ELR (cell line): ENCODE measurements at regions not wholly inside any gene's neighbourhood (a gene's known extent, or its start where the extent isn't known, plus 50 kb on each side); places are given as distances from the start of the nearest gene placed in this dataset.
"Not testable (repeated sequence)": the region's sequence is repeated elsewhere in the genome, so short reads cannot be mapped to it uniquely, and the experiment has no call there.

ENCODE experiments used
- DNase-seq: peaks from one replicate; pipeline ENCODE4 v3.0.0-alpha.2; 2015; ENCODE audit warnings: low read depth

DNA sequence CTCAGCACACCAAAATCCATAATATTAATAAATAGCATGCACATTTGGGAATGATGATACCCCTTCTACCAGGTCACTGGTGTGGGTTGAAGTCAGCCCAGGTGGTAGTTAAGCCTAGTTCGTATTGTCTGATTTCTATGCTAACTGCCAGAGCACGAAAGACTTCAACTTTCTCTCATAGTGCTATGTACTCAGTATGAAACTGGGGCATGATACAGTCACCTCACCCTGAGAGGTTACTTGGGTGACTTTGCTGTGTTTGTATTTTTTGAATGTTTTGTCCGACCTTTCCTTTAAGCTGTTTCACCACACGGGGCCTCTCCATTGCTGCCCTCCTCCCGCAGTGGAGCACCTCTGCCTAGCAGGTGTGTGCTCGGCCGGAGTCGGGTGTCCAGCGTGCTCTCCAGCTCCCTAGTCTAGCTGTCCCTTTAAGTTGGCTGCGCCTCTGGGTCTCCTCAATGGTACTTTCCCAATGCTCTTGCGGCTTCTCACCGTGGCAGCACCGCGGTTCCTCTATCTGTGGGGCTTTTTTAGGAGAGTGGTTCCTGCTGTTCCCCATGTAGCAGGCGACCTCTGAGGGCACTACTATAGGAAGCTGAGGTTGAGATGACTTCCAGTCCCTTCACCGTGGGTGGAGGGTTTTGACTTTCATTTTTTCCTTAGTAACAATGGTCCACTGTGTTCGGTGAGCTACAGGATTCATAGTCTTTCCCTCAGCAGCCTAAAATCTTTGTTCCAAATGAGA, 524.0 kb upstream of the PFKP start:
- DNase-seq: no peak

DNA sequence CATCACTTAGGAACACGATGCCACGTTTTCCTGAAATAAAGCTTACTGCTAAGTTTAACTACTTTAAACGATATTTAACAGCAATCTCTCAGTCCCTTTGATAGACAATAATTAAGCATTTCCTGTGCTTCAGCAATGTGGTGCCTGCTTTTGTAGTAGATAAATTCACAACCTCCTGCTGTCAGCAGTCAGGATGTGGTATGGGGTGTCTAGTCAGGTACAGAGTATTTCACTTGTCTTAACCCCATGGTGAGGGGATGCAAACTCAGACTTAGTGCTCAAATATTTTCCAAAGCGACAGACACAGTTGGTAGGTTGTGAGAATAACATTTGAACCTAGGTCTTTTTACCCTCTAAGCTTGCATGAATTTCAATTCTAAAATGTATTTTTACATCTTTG, 526.2 kb upstream of the PFKP start:
- no peak for DNase-seq

DNA sequence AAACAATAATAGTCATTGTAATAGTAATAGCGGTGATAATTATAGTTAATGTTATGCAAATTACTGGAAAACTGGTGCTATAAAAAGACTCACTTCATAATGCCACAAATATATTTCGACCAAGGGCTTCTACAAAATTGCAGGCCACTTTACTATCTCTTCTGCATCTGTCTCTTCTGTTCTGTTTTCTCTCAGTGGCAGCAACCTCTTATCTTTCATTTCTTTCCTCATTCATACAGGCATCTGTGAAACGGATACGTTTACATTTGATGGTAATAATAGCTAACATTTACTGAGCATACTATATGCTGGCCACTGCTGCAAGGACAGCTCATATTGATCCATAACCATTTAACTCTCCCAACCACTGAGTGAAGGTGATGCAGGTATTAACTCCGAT, 537.4 kb upstream of the PFKP start:
- DNase-seq: no peak

DNA sequence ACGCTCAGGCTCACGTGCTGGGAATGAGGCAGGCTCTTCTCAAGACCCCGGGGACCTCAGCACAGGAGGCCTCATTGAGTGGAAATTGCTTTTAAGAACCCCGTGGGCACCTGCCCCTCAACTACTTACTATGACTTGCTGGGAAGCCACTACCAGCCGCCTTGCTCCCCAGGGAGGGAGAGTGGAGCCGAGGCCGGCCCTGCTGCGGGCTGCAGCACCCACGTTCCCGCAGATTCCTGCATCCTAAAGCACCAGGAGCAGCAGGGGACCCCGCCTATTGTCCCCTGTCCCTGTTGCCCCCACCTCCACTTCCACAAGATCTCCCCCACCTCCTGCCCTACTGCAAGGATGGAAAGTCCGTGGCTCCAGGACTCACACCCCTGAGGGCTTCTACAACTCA, 541.6 kb upstream of the PFKP start:
- no peak for DNase-seq

DNA sequence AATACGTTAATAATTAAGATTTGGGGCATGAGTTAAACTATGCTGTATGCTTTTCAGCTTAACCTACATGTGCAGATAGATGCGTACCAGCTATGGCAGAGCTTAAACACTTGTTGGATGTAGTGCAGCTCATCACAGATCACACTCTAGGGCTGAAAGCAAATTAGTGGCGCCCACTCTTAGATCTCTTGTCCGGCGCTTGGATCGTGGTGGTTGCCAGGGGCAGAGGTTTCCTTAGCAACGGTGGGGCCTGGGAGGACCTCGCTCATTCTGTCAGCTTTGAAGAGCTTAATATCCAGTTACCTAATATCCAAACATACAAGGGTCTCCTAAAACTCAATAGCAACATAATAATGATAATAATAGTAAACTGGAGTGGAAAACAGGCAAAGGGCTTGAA, 548.2 kb upstream of the PFKP start:
- DNase-seq: no peak

DNA sequence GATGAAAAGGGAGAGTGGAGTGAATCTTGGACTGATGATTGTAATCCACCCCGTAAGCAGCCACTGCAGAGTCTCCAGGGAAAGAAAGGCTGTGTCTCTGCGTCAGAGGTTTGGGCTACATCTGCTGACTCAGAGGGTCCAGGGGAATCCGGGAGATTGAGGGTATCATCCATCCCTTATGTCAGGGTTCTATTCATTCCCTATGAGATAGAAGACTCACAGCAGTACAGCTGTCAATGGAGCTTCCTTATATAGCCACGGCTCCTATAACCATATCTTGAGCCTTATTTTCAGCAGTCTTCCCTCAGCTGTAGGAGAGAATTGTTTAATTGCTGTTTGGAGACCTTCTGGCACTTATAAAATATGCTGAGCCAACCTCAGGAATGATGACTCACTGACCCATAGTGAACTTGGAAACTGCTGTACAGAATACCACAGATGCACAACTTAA, 558.2 kb upstream of the PFKP start:
- peak; percentile 1 for DNase-seq

DNA sequence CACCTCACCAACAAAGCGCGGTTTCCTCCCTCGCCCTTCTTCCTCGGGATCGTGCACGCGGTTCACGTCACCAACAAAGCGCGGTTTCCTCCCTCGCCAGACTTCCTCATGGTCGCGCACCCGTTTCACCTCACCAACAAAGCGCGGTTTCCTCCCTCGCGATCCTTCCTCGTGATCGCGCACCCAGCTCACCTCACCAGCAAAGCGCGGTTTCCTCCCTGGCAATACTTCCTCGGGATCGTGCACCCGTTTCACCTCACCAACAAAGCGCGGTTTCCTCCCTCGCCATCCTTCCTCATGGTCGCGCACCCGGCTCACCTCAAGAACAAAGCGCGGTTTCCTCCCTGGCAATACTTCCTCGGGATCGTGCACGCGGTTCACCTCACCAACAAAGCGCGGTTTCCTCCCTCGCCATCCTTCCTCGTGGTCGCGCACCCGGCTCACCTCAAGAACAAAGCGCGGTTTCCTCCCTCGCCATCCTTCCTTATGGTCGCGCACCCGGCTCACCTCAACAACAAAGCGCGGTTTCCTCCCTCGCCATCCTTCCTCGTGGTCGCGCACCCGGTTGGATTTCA, 565.9 kb upstream of the PFKP start:
- not testable (repeated sequence) for DNase-seq

DNA sequence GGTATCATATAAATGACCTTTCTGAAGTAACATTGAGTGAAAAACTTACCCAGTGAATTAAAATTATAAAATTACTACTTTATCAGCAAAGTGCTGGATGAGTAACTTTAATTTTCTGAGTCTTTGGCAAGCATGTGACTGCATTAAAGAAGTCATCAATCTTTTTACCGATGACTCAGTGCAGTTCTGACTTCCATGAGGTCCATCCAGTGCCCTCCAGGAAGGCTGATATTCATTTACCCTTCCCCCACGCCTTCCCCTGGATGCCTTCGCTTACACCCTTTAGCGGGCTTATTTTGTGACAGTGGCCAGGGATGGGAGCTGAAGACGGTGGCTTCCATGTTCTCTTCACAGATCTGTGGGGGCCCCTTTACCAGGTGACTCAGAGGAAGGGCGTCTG, 572.9 kb upstream of the PFKP start:
- no peak for DNase-seq

GRCh38 chr10:2488446-2489005, 578.8 kb upstream of the PFKP start:
- no peak for DNase-seq

DNA sequence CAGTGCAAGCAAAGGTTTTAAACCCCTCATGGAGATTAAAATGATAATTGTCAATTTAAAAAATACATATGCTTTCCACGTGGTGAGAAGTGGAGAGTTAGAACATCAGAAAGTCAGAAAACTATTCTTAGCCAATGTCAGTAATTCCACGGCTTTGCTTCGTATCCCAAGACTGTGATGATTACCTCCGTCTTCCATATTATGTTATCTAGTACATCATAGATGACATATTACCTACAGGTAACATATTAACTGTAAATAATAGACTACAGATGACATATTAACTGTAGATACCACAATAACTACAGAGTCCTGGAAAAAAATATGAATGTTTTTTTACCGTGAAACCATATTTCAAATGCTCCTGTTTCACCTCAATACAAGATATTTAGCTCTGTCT, 579.4 kb upstream of the PFKP start:
- DNase-seq: no peak

- DNase-seq: no peak
Observed at GRCh38 chr10:2478656-2479055, 588.7 kb upstream of the PFKP start.

- no peak for DNase-seq
Observed at GRCh38 chr10:2476812-2477553, 590.4 kb upstream of the PFKP start.

- no peak for DNase-seq
Observed at GRCh38 chr10:2476218-2476811, 591.0 kb upstream of the PFKP start.

DNA sequence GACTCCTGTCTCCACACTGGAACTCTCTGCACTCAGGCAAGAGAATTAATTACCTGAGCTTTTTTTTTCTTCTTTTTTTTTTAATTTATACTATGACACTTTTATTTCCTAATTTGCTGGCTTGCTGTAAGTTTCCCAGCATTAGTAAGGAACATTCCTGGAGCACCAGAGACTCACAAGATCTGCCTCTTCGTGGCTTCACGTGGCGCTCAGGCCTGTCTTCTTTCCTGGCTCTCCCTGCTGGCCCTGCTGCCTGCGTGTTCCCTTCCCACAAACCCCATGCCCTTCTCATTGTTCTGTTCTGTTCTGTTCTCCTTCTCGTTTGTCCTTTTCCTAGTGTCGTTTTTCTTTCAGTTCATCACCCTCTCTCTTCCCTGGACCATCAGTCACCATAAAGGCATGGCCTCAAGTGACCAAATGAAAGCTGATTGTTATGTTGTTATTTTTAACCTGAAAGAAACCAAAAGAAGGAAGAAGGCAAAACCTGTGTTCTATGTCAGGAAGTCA, 591.6 kb upstream of the PFKP start:
- DNase-seq: no peak

- DNase-seq: no peak
Observed at GRCh38 chr10:2471811-2472210, 595.5 kb upstream of the PFKP start.

DNA sequence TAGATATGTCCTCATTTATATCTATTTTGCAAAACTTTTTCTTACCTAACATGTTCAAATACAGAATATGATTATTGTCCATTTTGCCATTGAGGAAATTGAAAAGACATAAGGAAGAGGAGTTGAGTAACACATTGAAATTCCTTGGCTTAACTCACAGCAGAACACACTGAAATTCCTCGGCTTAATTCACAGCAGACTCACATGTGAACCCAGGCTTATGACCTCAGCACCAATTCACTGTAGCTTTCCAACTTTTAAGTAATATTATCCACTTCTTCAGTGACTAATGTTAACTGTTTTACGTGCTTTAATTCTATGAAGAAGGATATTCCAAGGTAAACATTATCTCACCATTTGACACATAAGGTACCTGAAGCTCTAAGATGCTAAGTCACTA, 597.5 kb upstream of the PFKP start:
- DNase-seq: no peak

DNA sequence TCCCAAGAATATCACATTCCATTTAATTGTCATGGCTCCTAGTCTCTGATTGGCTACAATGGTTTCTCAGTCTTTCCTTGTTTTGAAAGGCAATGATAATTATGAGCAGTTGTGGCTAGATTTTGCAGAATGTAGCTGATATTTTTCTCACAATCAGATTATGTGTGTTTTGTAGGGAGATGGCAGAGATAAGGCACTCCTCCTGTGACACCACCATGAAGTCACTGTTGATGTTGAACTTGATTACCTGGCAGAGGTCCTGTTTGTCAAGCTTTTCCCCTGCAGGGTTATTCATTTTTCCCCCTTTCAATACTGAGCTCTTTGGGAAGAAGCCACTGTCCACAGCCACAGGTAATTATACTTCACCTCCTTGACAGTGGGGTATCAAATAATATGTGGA, 602.9 kb upstream of the PFKP start:
- DNase-seq: no peak

- no peak for DNase-seq
Observed at GRCh38 chr10:2463316-2463715, 604.0 kb upstream of the PFKP start.

DNA sequence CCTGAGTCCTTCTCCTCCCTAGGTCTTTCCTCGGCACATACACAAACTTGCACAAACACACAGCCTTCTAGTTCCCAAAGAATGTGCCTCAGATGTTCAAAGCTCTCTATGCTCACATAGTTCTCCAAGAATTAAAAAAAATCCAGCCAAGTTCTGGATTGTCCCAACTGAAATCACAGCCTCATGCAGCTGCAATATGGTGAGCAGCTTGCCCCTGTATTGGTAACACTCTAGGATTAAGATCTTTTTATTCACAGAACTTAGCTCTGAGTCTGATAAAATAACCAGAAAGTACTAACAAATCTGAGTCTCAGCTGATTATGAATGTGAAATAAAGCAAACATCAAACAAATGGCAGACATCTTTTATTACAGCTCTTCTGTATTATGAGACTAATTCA, 604.8 kb upstream of the PFKP start:
- DNase-seq: no peak

- DNase-seq: no peak
Observed at GRCh38 chr10:2460812-2461211, 606.5 kb upstream of the PFKP start.

- no peak for DNase-seq
Observed at GRCh38 chr10:2459713-2460112, 607.6 kb upstream of the PFKP start.

DNA sequence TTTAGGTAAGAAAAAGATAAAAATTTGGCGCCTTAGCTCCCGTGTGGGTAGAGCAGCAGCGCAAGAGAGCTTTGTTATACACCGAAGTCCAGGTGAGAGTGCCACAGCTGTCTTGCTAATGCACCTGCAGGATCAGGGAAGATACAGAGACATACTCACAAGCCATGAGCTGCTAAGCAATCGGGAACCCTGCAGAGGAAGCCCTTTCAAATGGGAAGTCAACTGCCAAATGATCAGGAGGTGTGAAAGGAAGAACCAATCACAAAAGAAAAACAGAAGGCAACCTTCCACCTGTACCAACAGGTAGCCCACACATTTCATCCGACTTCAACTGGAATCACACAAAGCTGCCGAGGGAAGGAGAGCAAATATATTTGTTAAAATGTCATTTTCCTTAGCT, 610.5 kb upstream of the PFKP start:
- no peak for DNase-seq
